ENCODE measurements at regions not wholly inside any gene's neighbourhood (a gene's known extent, or its start where the extent isn't known, plus 50 kb on each side); places are given as distances from the start of the nearest gene placed in this dataset.

- Histone ChIP-seq H3K27me3 (no peaks in the 10 kb centered on the region), H3K36me3 (replicated peaks in 1 of 2; ENCODE audit: insufficient read depth in 1 of 2, low read depth in 2 of 2) (no peaks in the 10 kb centered on the region), H3K9me3 (no peaks in the 10 kb centered on the region), H3K27ac (no peak overlapping the region), H3K4me1 (no peaks in the 10 kb centered on the region), H3K4me3 (no peak overlapping the region)
- no peak for DNase-seq
- intact Hi-C loops (cut with DNase I) = no loop called here
- TF ChIP-seq POLR2A (IDR thresholded peaks at IDR 0.05) (no peak), CTCF (IDR thresholded peaks at IDR 0.05) (no peak)
- 67 to 84% methylated on average over 3 of the region's 3 CpGs for WGBS, 2 donors
- no peak for ATAC-seq
These were observed 264.6 kb upstream of the CLINT1 start for GRCh38 chr5:158123595-158123994.

GRCh38 chr5:158121678-158122077, 262.7 kb upstream of the CLINT1 start:
- H3K27ac ChIP-seq = no peak overlapping the region
- H3K9me3 ChIP-seq = no peaks in the 10 kb centered on the region
- no peak overlapping the region for H3K4me3 ChIP-seq
- DNase-seq (no peak), ATAC-seq (no peak)
- H3K4me1 ChIP-seq = no peaks in the 10 kb centered on the region
- H3K27me3 ChIP-seq = no peaks in the 10 kb centered on the region
- no peak for TF ChIP-seq CTCF (IDR thresholded peaks at IDR 0.05)
- TF ChIP-seq POLR2A (IDR thresholded peaks at IDR 0.05) = no peak
- 85 to 93% methylated on average over 1 of the region's 1 CpG for WGBS, 2 donors
- H3K36me3 ChIP-seq (replicated peaks in 1 of 2; ENCODE audit: insufficient read depth in 1 of 2, low read depth in 2 of 2) = no peaks in the 10 kb centered on the region
- intact Hi-C loops (cut with DNase I) = no loop called here

GRCh38 chr5:158120760-158121159, 261.8 kb upstream of the CLINT1 start:
- ATAC-seq (no peak), DNase-seq (no peak)
- no peaks in the 10 kb centered on the region for H3K27me3 ChIP-seq
- no peaks in the 10 kb centered on the region for H3K9me3 ChIP-seq
- TF ChIP-seq CTCF (IDR thresholded peaks at IDR 0.05) (no peak), POLR2A (IDR thresholded peaks at IDR 0.05) (no peak)
- no peaks in the 10 kb centered on the region for H3K36me3 ChIP-seq (replicated peaks in 1 of 2; ENCODE audit: insufficient read depth in 1 of 2, low read depth in 2 of 2)
- no peak overlapping the region for H3K4me3 ChIP-seq
- no peak overlapping the region for H3K27ac ChIP-seq
- WGBS, 2 donors = 71 to 81% methylated on average over 1 of the region's 1 CpG
- intact Hi-C loops (cut with DNase I) = no loop called here
- no peaks in the 10 kb centered on the region for H3K4me1 ChIP-seq

- H3K27me3 ChIP-seq = no peaks in the 10 kb centered on the region
- WGBS, 2 donors = 62 to 84% methylated on average over 5 of the region's 5 CpGs
- H3K4me1 ChIP-seq = no peaks in the 10 kb centered on the region
- no peaks in the 10 kb centered on the region for H3K9me3 ChIP-seq
- no peak for DNase-seq
- no peak overlapping the region for H3K27ac ChIP-seq
- ATAC-seq = no peak
- intact Hi-C loops (cut with DNase I) = no loop called here
- H3K36me3 ChIP-seq (replicated peaks in 1 of 2; ENCODE audit: insufficient read depth in 1 of 2, low read depth in 2 of 2) = no peaks in the 10 kb centered on the region
- H3K4me3 ChIP-seq = no peak overlapping the region
- no peak for TF ChIP-seq CTCF (IDR thresholded peaks at IDR 0.05)
- TF ChIP-seq POLR2A (IDR thresholded peaks at IDR 0.05) = no peak
These were observed 261.2 kb upstream of the CLINT1 start for GRCh38 chr5:158119961-158120723.
